ENCODE measurements at regions not wholly inside any gene's neighbourhood (a gene's known extent, or its start where the extent isn't known, plus 50 kb on each side); places are given as distances from the start of the nearest gene placed in this dataset.

DNA sequence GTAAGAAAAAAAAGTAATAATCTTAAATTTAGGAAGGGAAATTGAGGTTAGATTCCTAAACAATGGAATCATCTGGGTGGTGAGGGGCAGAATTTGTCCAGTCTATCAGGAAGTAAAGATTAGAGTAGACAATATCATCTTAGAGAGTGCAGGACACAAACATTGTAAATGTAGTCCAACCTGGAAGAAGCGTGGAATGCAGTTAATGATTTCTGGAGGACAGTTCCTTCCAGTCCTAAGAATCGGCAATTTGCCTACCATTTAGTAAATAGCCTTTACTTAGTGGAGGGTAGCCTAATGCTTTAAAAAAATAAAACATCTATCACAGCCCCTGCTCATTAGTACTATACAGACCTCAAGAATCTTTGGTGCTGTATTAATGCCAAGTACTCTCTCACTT is 147.5 kb upstream of the TTC29 start:
- DNase-seq (no peak), ATAC-seq (peak; percentile 11)
- peaks cover 0 to 3% of the 10 kb centered on the region in 2 donors for H3K4me1 ChIP-seq
- no peaks in the 10 kb centered on the region for H3K27me3 ChIP-seq
- TF ChIP-seq CTCF (IDR thresholded peaks at IDR 0.05), result no peak
- H3K9me3 ChIP-seq, result no peaks in the 10 kb centered on the region
- H3K27ac ChIP-seq, result no peak overlapping the region
- H3K4me3 ChIP-seq, result no peak overlapping the region
- intact Hi-C loops (cut with DNase I), result no loop called here
- H3K36me3 ChIP-seq, result no peaks in the 10 kb centered on the region

- ATAC-seq (peak; percentile 75), DNase-seq (no peak)
- intact Hi-C loops (cut with DNase I), result no loop called here
- Histone ChIP-seq H3K36me3 (no peaks in the 10 kb centered on the region), H3K4me3 (no peak overlapping the region), H3K4me1 (peaks cover 0 to 3% of the 10 kb centered on the region in 2 donors), H3K27me3 (no peaks in the 10 kb centered on the region), H3K9me3 (no peaks in the 10 kb centered on the region), H3K27ac (no peak overlapping the region)
- no peak for TF ChIP-seq CTCF (IDR thresholded peaks at IDR 0.05)
Measured at GRCh38 chr4:147094238-147094637, 148.6 kb upstream of the TTC29 start.

DNA sequence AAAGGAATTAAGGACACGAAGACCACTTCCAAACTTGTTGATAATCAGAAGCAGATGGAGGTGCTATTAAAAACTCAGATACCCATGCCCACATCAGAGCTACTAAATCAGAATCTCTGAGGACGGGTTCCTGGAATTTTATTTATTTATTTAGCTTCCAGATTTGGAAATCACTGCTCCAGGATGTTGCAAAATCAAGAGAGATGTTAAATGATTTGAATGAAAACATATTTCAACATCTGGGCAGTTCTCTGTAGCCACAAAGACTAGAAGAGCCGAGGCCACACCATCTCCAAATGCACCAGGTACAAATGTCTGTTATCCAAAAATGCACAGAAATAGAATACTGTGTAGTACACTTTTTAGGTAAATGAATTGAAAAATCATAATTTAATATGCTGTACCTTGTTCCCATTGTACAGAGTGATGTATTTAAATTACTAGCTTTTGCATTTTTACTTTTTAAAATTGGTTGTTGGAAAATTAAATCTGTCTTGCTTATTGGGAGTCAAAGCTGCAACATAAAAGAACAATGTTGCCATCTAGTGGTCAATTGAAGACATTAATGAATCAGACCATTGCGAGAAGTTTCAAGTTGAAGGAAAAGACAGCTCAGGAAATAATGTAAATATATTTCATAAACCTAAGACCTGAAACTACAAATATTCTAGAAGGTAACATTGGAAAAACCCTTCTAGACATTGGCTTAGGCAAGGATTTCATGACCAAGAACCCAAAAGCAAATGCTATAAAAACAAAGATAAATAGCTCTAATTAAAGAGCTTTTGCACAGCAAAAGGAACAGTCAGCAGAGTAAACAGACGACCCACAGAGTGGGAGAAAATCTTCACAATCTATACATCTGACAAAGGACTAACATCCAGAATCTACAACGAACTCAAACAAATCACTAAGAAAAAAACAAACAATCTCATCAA is 151.3 kb upstream of the TTC29 start:
- H3K4me1 ChIP-seq, result peaks cover 0 to 3% of the 10 kb centered on the region in 2 donors
- no peaks in the 10 kb centered on the region for H3K36me3 ChIP-seq
- peak; percentile 82 for ATAC-seq
- DNase-seq, result peak in 1 of 4 donors; percentile 65
- H3K4me3 ChIP-seq, result no peak overlapping the region
- no peak overlapping the region for H3K27ac ChIP-seq
- H3K27me3 ChIP-seq, result no peaks in the 10 kb centered on the region
- H3K9me3 ChIP-seq, result no peaks in the 10 kb centered on the region
- peak; percentile 66 for TF ChIP-seq CTCF (IDR thresholded peaks at IDR 0.05)
- intact Hi-C loops (cut with DNase I), result loop anchor here in 1 of 2 donors (5.0 kb wide), 1 partner anchor 75 kb away; no protein-coding TSS in a partner anchor

DNA sequence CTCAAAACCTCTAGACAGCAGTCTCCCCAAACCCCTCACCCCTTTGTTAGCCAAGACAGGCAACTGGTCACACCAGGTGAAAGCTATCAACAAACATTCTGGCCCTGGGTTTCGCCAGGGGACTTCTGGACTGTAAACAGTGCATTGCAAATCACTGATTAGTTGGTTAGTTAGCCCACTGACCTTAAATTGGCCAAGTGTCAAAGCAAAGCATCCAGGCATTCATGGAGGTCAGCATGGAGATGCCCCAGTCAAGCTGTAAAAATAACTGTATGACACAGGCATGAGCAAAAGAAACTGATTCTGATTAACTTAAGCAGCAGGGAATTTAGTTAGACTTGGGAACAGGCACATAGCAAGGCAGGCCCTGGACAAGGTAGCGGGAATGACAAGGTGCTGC is 156.0 kb upstream of the TTC29 start:
- Histone ChIP-seq H3K36me3 (no peaks in the 10 kb centered on the region), H3K4me3 (no peak overlapping the region), H3K4me1 (no peaks in the 10 kb centered on the region), H3K27ac (no peak overlapping the region), H3K27me3 (no peaks in the 10 kb centered on the region), H3K9me3 (no peaks in the 10 kb centered on the region)
- ATAC-seq (no peak), DNase-seq (no peak)
- no peak for TF ChIP-seq CTCF (IDR thresholded peaks at IDR 0.05)
- intact Hi-C loops (cut with DNase I), result no loop called here

- H3K36me3 ChIP-seq, result no peaks in the 10 kb centered on the region
- H3K27ac ChIP-seq, result no peak overlapping the region
- H3K9me3 ChIP-seq, result no peaks in the 10 kb centered on the region
- no peak for ATAC-seq
- no peak for TF ChIP-seq CTCF (IDR thresholded peaks at IDR 0.05)
- H3K4me1 ChIP-seq, result no peaks in the 10 kb centered on the region
- H3K4me3 ChIP-seq, result no peak overlapping the region
- intact Hi-C loops (cut with DNase I), result no loop called here
- no peaks in the 10 kb centered on the region for H3K27me3 ChIP-seq
- no peak for DNase-seq
Measured at GRCh38 chr4:147102596-147102995, 156.9 kb upstream of the TTC29 start.

All from left lung (tissue), 4 donors.